Astrocyte of the cerebellum (primary cell): ENCODE measurements at regions not wholly inside any gene's neighbourhood (a gene's known extent, or its start where the extent isn't known, plus 50 kb on each side); places are given as distances from the start of the nearest gene placed in this dataset.

Source experiments
- DNase-seq: peaks from one replicate; pipeline ENCODE4 v3.0.0-alpha.2; 2011; ENCODE audit warnings: low read depth
- H3K4me3 ChIP-seq: 2 replicates; pipeline ENCODE4 v1.5.1; 2011; ENCODE audit warnings: mild to moderate bottlenecking, low read depth, low read length, moderate library complexity
- in situ Hi-C: cut with HindIII; loops from 2 replicates; pipeline ENCODE4 v1.10.0; 2017; ENCODE audit warnings: low sequenced_read_pairs
- TF ChIP-seq, protein P1 (sequence below): IDR thresholded peaks from 2 replicates; pipeline ENCODE4 v1.5.1; 2012; ENCODE audit warnings: low read length, low read depth, moderate library complexity, mild to moderate bottlenecking; ENCODE audit errors: missing control alignments

GRCh38 chr18:75563150-75563549 lies 135.6 kb upstream of the SMIM21 start:
- H3K4me3 ChIP-seq: no peak overlapping the region
- TF ChIP-seq, protein P1, sequence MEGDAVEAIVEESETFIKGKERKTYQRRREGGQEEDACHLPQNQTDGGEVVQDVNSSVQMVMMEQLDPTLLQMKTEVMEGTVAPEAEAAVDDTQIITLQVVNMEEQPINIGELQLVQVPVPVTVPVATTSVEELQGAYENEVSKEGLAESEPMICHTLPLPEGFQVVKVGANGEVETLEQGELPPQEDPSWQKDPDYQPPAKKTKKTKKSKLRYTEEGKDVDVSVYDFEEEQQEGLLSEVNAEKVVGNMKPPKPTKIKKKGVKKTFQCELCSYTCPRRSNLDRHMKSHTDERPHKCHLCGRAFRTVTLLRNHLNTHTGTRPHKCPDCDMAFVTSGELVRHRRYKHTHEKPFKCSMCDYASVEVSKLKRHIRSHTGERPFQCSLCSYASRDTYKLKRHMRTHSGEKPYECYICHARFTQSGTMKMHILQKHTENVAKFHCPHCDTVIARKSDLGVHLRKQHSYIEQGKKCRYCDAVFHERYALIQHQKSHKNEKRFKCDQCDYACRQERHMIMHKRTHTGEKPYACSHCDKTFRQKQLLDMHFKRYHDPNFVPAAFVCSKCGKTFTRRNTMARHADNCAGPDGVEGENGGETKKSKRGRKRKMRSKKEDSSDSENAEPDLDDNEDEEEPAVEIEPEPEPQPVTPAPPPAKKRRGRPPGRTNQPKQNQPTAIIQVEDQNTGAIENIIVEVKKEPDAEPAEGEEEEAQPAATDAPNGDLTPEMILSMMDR: no peak
- no peak for DNase-seq
- in situ Hi-C loops: no loop called here

- no peak overlapping the region for H3K4me3 ChIP-seq
- in situ Hi-C loops: no loop called here
- TF ChIP-seq, protein P1: no peak
- no peak for DNase-seq
Measured at GRCh38 chr18:75562216-75562615, 134.7 kb upstream of the SMIM21 start.

- in situ Hi-C loops: no loop called here
- TF ChIP-seq, protein P1: no peak
- DNase-seq: no peak
- H3K4me3 ChIP-seq: no peak overlapping the region
Measured at GRCh38 chr18:75558790-75559189, 131.3 kb upstream of the SMIM21 start.

DNA sequence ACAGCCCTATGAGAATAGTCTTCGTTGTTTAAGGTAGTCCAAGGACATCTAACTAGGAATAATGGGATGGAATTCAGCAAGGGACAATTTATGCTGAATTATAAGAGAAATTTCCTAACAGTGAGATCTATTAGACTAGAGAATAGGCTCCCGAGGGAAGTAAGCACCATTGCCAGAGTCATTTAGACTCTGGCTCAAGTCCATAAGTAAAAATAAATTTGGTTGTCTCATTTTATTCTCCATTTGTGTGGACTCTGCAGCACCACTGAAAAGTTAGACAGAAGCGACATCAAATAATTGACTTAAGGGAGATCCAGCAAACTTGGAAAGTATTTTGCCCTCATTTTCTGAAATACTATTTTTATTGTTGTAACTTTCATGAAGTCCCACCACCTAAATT lies 129.3 kb upstream of the SMIM21 start:
- DNase-seq: no peak
- in situ Hi-C loops: no loop called here
- TF ChIP-seq, protein P1: no peak
- H3K4me3 ChIP-seq: no peak overlapping the region

DNA sequence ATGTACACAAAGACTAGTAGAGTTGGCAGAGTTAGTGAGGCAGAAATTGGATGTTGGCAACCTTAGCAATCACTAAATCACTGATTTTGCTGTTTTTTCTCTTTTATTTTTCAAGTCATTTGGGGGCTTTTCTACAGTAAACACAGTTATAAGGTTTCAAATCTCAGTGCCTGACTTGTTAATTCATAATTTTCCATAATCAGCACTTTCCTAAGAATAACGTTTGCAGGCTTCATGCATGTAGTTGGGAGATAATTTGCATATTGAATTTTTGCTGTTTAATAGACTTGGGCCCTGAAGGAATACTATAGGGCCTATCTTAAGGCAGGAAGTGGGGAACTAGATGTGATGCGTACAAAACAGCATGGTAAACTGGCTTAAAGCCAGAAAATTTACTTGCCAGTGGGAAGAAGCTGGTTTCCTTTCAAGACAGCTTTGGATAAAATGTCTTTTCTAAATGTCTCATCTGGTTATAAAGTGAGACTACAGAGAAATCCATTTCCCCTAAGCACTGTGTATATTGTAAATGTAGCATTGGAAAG lies 127.2 kb upstream of the SMIM21 start:
- DNase-seq: no peak
- H3K4me3 ChIP-seq: no peak overlapping the region
- in situ Hi-C loops: no loop called here
- TF ChIP-seq, protein P1: no peak

DNA sequence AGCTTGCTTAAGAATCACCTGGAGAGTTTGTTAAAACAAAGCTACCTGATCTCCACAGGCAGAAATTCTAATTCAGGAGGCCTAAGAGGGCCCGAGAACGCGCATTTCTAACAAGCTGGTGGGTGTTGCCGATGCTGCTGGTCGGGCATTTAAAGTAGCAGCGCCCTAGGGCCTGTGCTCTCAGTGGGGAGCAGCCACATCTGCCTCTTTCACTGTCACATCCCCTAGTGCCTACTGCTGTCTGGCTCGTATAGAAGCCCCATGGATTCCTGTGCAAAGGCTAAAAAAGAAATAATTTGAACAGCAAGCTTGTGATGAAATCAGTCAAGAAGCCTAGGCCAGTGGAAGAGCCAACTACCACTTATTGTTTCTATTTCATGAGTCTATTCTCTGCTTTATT lies 126.7 kb upstream of the SMIM21 start:
- DNase-seq: no peak
- no peak overlapping the region for H3K4me3 ChIP-seq
- TF ChIP-seq, protein P1: no peak
- in situ Hi-C loops: no loop called here

DNA sequence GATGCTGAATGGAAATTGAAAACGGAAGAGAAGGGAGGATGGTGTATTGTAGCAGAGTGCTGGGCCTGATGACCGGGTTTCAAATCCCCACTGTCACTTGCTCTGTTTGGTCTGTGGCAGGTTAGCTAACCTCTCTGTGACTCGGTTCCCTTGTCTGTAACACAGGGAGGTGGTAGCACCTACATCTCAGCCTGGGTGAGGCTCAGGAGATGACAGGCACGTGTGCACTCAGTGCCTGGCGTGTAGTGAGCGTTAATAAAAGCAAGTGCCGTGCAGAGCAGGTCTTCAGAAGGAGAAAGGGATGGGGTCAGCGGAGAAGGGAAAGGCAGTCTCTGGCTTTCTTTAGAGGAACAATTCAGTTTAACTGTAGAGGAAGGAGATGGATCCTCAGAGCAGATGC lies 125.5 kb upstream of the SMIM21 start:
- in situ Hi-C loops: no loop called here
- H3K4me3 ChIP-seq: no peak overlapping the region
- TF ChIP-seq, protein P1: no peak
- no peak for DNase-seq
